IMR-90 (cell line): ENCODE measurements at regions not wholly inside any gene's neighbourhood (a gene's known extent, or its start where the extent isn't known, plus 50 kb on each side); places are given as distances from the start of the nearest gene placed in this dataset.

ENCODE experiments used
- ATAC-seq: fragments of 200-7000 bp; cut with Tn5 transposase; 2 replicates; pipeline ENCODE4 v1.9.1; 2020; ENCODE audit warnings: low read depth, mild to moderate bottlenecking, moderate library complexity
- BruUV-seq: library from RNA; stranded (reverse); fragments of 400-500 nt; replicated peaks from 2 replicates; lab custom pipeline; 2021; lab: Mats Ljungman, UMichigan
- CTCF ChIA-PET: fragments of 300-600 bp; formaldehyde crosslinking; extraction: SDS; loops from one replicate; lab custom pipeline; 2021; ENCODE audit warnings: antibody characterized with exemption; lab: Yijun Ruan, JAX
- POLR2A ChIA-PET: fragments of 300-600 bp; sonication (Branson Sonifier 250); formaldehyde crosslinking; loops from one replicate; lab custom pipeline; 2022; ENCODE audit warnings: antibody characterized with exemption; ENCODE audit not compliant: unreplicated experiment; lab: Charles Lee
- DNase-seq: peaks from one replicate; pipeline ENCODE4 v3.0.0; 2013
- H2AFZ ChIP-seq: replicated peaks from 2 replicates; pipeline ENCODE3; 2013; ENCODE audit warnings: low read length, mild to moderate bottlenecking; ENCODE audit not compliant: poor library complexity
- H2AK5ac ChIP-seq: 2 replicates; pipeline ENCODE4 v1.6.1; 2013; ENCODE audit warnings: low read depth, low read length, inconsistent platforms
- H2AK9ac ChIP-seq: replicated peaks from 2 replicates; pipeline ENCODE3; 2013; ENCODE audit warnings: mild to moderate bottlenecking, low read depth, low read length, moderate library complexity; ENCODE audit not compliant: poor library complexity
- H2BK120ac ChIP-seq: 2 replicates; pipeline ENCODE4 v1.6.1; 2013; ENCODE audit warnings: low read depth, low read length, inconsistent platforms
- H2BK15ac ChIP-seq: 3 replicates; pipeline ENCODE4 v1.6.1; 2013; ENCODE audit warnings: low read depth, low read length, inconsistent platforms
- H2BK20ac ChIP-seq: 2 replicates; pipeline ENCODE4 v1.6.1; 2013; ENCODE audit warnings: low read depth, mild to moderate bottlenecking, inconsistent platforms, low read length, moderate library complexity
- H2BK5ac ChIP-seq: 2 replicates; pipeline ENCODE4 v1.6.1; 2013; ENCODE audit warnings: mild to moderate bottlenecking, low read depth, low read length, inconsistent platforms; ENCODE audit not compliant: poor library complexity, severe bottlenecking
- H3K14ac ChIP-seq: replicated peaks from 2 replicates; pipeline ENCODE4 v1.6.1; 2013; ENCODE audit warnings: low read depth, low read length, inconsistent platforms
- H3K18ac ChIP-seq: 2 replicates; pipeline ENCODE4 v1.6.1; 2013; ENCODE audit warnings: low read depth, low read length, control low read depth
- H3K23ac ChIP-seq: 2 replicates; pipeline ENCODE4 v1.6.1; 2013; ENCODE audit warnings: low read depth, low read length, inconsistent platforms
- H3K27ac ChIP-seq: 2 replicates; pipeline ENCODE4 v1.5.1; 2013; ENCODE audit warnings: mild to moderate bottlenecking, control low read depth, low read length; ENCODE audit not compliant: insufficient read depth
- H3K27me3 ChIP-seq: 2 replicates; pipeline ENCODE4 v1.6.1; 2013; ENCODE audit warnings: low read length; ENCODE audit not compliant: control insufficient read depth, insufficient read depth
- H3K36me3 ChIP-seq: 2 replicates; pipeline ENCODE4 v1.6.1; 2013; ENCODE audit warnings: low read length, mixed read lengths; ENCODE audit not compliant: control insufficient read depth, insufficient read depth
- H3K4ac ChIP-seq: 2 replicates; pipeline ENCODE4 v1.6.1; 2013; ENCODE audit warnings: low read depth, low read length, inconsistent platforms
- H3K4me1 ChIP-seq: 2 replicates; pipeline ENCODE4 v1.6.1; 2013; ENCODE audit warnings: low read length, mixed read lengths; ENCODE audit not compliant: control insufficient read depth, insufficient read depth
- H3K4me2 ChIP-seq: 2 replicates; pipeline ENCODE4 v1.6.1; 2013; ENCODE audit warnings: low read depth, mild to moderate bottlenecking, control low read depth, low read length, moderate library complexity
- H3K4me3 ChIP-seq: 2 replicates; pipeline ENCODE4 v1.5.1; 2013; ENCODE audit warnings: low read depth, mild to moderate bottlenecking, control low read depth, low read length, moderate library complexity; ENCODE audit not compliant: insufficient read depth
- H3K56ac ChIP-seq: 2 replicates; pipeline ENCODE4 v1.6.1; 2013; ENCODE audit warnings: low read length, inconsistent platforms; ENCODE audit not compliant: insufficient read depth; ENCODE audit errors: extremely low read depth
- H3K79me1 ChIP-seq, 2 experiments: 2 replicates each; pipeline ENCODE4 v1.6.1; 2013; ENCODE audit warnings: low read length in 2 of 2, inconsistent platforms in 1 of 2, low read depth in 1 of 2
- H3K9ac ChIP-seq: 2 replicates; pipeline ENCODE4 v1.6.1; 2013; ENCODE audit warnings: low read depth, low read length, control low read depth
- H3K9me1 ChIP-seq: 2 replicates; pipeline ENCODE4 v1.6.1; 2013; ENCODE audit warnings: low read length, inconsistent platforms; ENCODE audit not compliant: insufficient read depth
- H3K9me3 ChIP-seq: 2 replicates; pipeline ENCODE4 v1.6.1; 2013; ENCODE audit warnings: low read length; ENCODE audit not compliant: control insufficient read depth, insufficient read depth
- H4K20me1 ChIP-seq: 2 replicates; pipeline ENCODE4 v1.6.1; 2013; ENCODE audit warnings: low read length, inconsistent platforms; ENCODE audit not compliant: insufficient read depth
- H4K5ac ChIP-seq: 2 replicates; pipeline ENCODE4 v1.6.1; 2013; ENCODE audit warnings: mild to moderate bottlenecking, low read depth, low read length, control low read depth
- H4K8ac ChIP-seq, 2 experiments: 2 replicates each; pipeline ENCODE4 v1.6.1; 2013; ENCODE audit warnings: low read depth in 2 of 2, low read length in 2 of 2, control low read depth in 1 of 2, inconsistent platforms in 1 of 2
- H4K91ac ChIP-seq: 2 replicates; pipeline ENCODE4 v1.6.1; 2013; ENCODE audit warnings: low read depth, low read length, inconsistent platforms; ENCODE audit not compliant: insufficient read depth
- BHLHE40 ChIP-seq: fragments of 150-350 bp; IDR thresholded peaks from 2 replicates; pipeline ENCODE4 v1.6.1; 2016; ENCODE audit warnings: mild to moderate bottlenecking, low read depth, low read length
- CEBPB ChIP-seq: IDR thresholded peaks from 2 replicates; pipeline ENCODE4 v1.6.1; 2012; ENCODE audit warnings: low read depth, low read length, improper control_type of control experiment
- CHD1 ChIP-seq: IDR thresholded peaks from 2 replicates; pipeline ENCODE4 v1.6.1; 2012; ENCODE audit warnings: low read depth, low read length, improper control_type of control experiment
- CTCF ChIP-seq: conservative IDR thresholded peaks from 2 replicates; pipeline ENCODE4 v1.5.1; 2012; ENCODE audit warnings: mild to moderate bottlenecking, low read depth, low read length, improper control_type of control experiment
- ELK1 ChIP-seq: fragments of 150-350 bp; IDR thresholded peaks from 2 replicates; pipeline ENCODE4 v1.6.1; 2016; ENCODE audit warnings: low read depth, mild to moderate bottlenecking, low read length, moderate library complexity, borderline replicate concordance
- MAZ ChIP-seq: IDR thresholded peaks from 2 replicates; pipeline ENCODE4 v1.6.1; 2012; ENCODE audit warnings: low read depth, mild to moderate bottlenecking, low read length, improper control_type of control experiment, moderate library complexity, borderline replicate concordance
- MXI1 ChIP-seq: IDR thresholded peaks from 2 replicates; pipeline ENCODE4 v1.6.1; 2012; ENCODE audit warnings: low read depth, mild to moderate bottlenecking, low read length, moderate library complexity, borderline replicate concordance
- NFE2L2 ChIP-seq: fragments of 150-350 bp; IDR thresholded peaks from 2 replicates; pipeline ENCODE4 v1.6.1; 2016; ENCODE audit warnings: low read depth, mild to moderate bottlenecking, low read length
- SMC3 ChIP-seq: fragments of 150-350 bp; IDR thresholded peaks from 2 replicates; pipeline ENCODE4 v1.6.1; 2016; ENCODE audit warnings: low read depth, mild to moderate bottlenecking, antibody characterized with exemption, low read length, moderate library complexity
- USF2 ChIP-seq: fragments of 150-350 bp; IDR thresholded peaks from 2 replicates; pipeline ENCODE4 v1.6.1; 2017; ENCODE audit warnings: mild to moderate bottlenecking, antibody characterized with exemption, low read length, low read depth
- WGBS, 2 experiments: methylation state at CpG; one replicate each; pipeline versions ENCODE4 v1.1.5 to v1.1.7; 2013; ENCODE audit warnings: missing lambda C conversion rate in 2 of 2; ENCODE audit not compliant: insufficient read length in 1 of 2; ENCODE audit errors: extremely low coverage in 2 of 2; 5-methylcytosine and 5-hydroxymethylcytosine counted together
- dilution Hi-C: fragments of 300-500 bp; cut with HindIII; formaldehyde crosslinking; loops from one replicate; pipeline ENCODE4 v1.14.3; 2018; ENCODE audit warnings: low sequenced_read_pairs; ENCODE audit not compliant: unreplicated experiment
- in situ Hi-C: fragments of 300-500 bp; cut with MboI; formaldehyde crosslinking; loops from 3 replicates; pipeline ENCODE4 v1.14.3; 2019; ENCODE audit warnings: low sequenced_read_pairs, inconsistent platforms, mixed read lengths
- intact Hi-C: fragments of 100-400 bp; cut with micrococcal nuclease; formaldehyde crosslinking; loops from 2 replicates; pipeline ENCODE4 v1.10.0; 2022

- no peak overlapping the region for H3K4ac ChIP-seq
- H3K4me3 ChIP-seq, result no peak overlapping the region
- H3K36me3 ChIP-seq, result no peaks in the 10 kb centered on the region
- H2BK20ac ChIP-seq, result no peak overlapping the region
- H4K91ac ChIP-seq, result no peak overlapping the region
- no peak overlapping the region for H2AK9ac ChIP-seq
- H3K56ac ChIP-seq, result no peak overlapping the region
- H4K5ac ChIP-seq, result no peak overlapping the region
- H3K23ac ChIP-seq, result no peak overlapping the region
- BruUV-seq, result no TSS peak
- H4K20me1 ChIP-seq, result no peaks in the 10 kb centered on the region
- no peak overlapping the region for H2AFZ ChIP-seq
- in situ Hi-C loops, result no loop called here
- no peaks in the 10 kb centered on the region for H3K9me1 ChIP-seq
- dilution Hi-C loops, result no loop called here
- H2AK5ac ChIP-seq, result no peak overlapping the region
- H3K4me1 ChIP-seq, result no peaks in the 10 kb centered on the region
- no peaks in the 10 kb centered on the region for H3K27me3 ChIP-seq
- no peaks in the 10 kb centered on the region for H3K9me3 ChIP-seq
- no CpG with 5 or more reads among the region's 1 CpG for WGBS, 2 experiments
- no peak overlapping the region for H3K14ac ChIP-seq
- no peak overlapping the region for H3K9ac ChIP-seq
- no peak overlapping the region for H2BK5ac ChIP-seq
- no peak overlapping the region for H3K4me2 ChIP-seq
- DNase-seq (no peak), ATAC-seq (no peak)
- no peaks in the 10 kb centered on the region for H3K79me1 ChIP-seq
- H3K18ac ChIP-seq, result no peak overlapping the region
- H2BK120ac ChIP-seq, result no peak overlapping the region
- H3K27ac ChIP-seq, result no peak overlapping the region
- intact Hi-C loops, result no loop called here
- H4K8ac ChIP-seq, result no peak overlapping the region
- TF ChIP-seq CEBPB (no peak), SMC3 (no peak), USF2 (no peak), MAZ (no peak), NFE2L2 (no peak), CHD1 (no peak), MXI1 (no peak), CTCF (no peak), BHLHE40 (no peak), ELK1 (no peak)
- CTCF ChIA-PET, result no interaction called here
- no peak overlapping the region for H2BK15ac ChIP-seq
- POLR2A ChIA-PET, result no interaction called here
Observed at GRCh38 chr4:56200275-56200674, 187.0 kb downstream of the AASDH start.
